GM19438 (cell line): ENCODE measurements at regions not wholly inside any gene's neighbourhood (a gene's known extent, or its start where the extent isn't known, plus 50 kb on each side); places are given as distances from the start of the nearest gene placed in this dataset.
"Not testable (repeated sequence)": the region's sequence is repeated elsewhere in the genome, so short reads cannot be mapped to it uniquely, and the experiment has no call there.

Experiments used
- ATAC-seq: cut with Tn5 transposase; IDR thresholded peaks from one replicate; pipeline ENCODE4 v1.9.1; 2021; ENCODE audit warnings: low read depth; ENCODE audit not compliant: unreplicated experiment

DNA sequence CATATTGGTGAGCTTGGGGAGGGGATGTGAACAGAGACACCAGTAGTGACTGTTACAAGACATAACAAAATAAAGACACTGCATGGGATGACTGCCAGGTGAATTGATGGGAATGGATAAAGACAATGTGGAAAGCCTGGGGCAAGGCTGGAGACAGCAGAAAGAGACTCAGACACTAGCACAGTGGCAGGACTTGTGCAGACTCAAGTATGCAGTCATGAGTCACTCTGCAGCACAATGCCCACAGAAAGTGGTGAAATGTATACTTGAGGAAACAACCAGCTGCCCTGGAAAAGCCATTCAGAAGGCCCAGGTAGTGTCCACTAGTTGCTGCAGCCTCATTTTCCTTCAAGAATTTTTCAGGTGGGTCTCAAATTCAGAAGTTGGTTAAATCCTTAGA, 452.3 kb downstream of the MID1IP1 start:
- ATAC-seq, result no peak

DNA sequence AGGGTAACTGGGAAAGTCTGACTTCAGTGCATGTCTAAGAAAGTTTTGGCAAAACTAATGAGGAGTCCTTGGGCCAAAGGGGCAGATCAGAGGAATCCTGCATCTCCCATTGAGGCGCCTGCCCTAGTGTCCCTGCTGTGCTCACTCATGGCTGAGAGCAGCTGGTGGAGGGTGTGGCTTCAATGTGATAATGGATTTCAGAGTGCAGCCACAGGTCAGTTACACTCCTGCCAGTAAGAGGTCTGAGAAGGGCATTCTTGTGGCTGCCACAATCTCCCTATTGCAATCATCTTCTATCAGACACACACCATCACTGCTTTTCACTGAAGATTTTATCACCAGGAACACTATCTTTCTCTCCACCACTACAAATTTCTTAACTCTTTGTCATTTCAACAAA, 457.1 kb downstream of the MID1IP1 start:
- no peak for ATAC-seq

DNA sequence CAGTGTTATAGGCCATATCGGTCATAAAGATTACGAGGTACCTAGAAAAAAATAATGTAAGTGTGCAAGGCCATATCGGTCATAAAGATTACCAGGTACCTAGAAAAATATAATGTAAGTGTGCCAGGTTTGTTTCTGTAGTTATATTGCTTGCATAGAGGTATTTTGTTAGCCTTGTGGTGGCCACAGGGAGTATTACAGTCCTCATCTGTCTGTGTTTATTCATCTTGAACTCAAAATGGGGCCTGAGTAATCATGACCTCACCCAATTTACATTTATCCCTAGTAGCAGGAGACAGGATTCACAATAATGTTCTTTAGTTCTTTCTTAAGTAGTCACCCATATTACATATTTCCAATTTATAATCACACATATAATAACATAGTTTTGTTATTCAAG, 459.7 kb downstream of the MID1IP1 start:
- ATAC-seq, result no peak

DNA sequence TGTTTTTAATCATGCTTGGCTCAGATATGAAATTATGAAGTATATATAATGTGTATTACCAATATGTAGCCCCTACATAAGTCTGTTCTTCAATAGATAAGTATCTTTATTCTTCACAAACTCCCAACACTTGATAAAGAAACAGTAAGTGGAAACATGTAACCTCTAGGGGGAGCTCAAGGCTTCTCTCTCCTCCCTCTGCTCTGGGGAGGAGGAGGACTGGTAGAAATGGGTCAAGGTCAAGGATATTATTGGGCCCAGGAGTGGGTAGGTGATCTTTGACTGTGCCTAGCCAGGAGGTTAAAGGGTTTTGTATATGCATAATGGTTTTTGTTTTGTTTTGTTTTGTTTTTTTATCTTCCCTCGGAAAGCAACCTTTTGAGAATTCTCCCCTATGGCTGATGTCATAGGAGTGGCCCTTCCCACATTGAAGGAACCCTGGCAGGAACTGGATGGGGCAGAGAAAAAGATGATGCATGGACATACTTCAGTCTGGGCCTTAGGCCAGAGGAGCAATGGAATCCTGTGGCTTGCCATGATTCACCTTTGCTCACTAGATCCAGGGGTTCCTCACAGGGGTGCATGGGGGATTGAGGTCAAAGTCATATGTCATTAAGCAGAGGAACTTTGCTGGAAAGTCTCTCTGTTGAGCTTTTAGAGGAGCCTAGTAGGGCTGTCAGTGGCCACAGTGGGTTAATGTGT, 460.3 kb downstream of the MID1IP1 start:
- no peak for ATAC-seq

DNA sequence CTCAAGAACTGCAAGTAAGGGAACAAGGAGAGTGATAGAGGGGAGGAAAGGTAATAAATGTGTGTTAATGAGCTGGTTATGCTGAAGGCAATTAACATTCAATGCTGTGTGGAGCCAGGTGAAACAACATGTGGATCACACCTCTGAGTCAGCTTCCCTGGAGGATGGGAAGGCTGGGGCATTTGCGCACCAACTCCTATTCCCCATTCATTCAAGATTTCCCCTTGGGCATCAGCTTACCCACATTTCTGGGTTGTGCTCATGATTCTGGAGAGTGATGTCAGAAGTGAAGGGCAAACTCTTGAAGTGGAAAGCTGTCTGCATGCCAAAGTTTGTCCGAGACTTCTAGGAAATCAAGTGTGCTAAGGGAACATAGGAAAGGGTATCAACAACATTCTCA, 461.4 kb downstream of the MID1IP1 start:
- ATAC-seq, result no peak

DNA sequence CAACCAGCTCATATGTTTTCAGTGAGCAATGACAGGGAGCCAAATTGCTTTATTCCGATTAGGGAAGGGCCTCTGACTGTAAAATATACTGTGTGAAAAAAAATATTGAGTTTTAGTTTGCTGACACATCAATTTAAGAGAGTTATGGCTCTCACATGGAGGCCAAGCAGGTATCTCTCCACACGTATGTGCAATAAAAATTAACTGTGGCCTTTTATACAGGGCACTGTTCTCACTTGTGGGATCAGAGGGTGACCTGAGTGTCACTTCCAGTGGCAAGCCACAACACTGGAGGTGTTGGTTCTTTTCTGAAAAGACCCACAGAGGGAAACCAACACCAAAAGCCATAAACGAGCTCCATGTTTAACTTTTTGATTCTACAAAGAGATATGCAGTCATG, 462.8 kb downstream of the MID1IP1 start:
- no peak for ATAC-seq

DNA sequence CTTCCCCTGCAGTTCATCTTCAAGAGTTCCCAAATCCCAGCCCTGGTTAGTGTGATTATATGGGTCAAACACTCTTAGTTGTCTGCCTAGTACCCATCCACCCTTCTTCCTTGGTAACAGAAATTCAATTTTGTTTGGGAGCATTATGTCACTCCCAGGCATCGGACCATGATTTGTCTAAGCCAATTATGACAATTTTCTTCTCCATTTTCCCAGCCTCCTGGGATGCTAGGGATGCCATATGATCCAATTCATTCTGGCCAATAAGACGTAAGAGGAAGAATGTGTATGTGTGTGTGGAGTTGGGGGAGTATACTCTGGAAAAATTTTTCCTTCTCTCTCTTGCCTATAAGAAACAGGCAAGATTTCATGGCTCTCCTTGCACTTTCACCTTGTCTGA, 465.9 kb downstream of the MID1IP1 start:
- no peak for ATAC-seq

DNA sequence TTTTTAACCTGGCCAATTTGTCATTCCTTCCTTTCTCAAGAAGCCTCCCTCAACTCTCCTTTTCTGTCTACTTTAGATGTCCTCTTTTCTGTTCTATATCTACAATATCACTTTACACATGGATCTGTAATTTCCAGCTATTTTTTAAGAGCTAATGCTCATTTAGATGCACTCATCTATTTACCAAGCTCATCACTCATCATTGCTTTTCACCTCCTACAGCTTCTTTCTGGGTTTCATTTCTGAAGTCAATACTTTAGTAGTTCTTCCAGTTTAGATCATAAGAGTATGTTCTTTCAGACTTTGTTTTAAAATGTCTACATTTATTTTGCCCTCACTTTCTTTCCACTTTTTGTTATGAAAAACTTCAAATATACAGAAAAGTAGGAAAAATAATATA, 466.9 kb downstream of the MID1IP1 start:
- no peak for ATAC-seq

DNA sequence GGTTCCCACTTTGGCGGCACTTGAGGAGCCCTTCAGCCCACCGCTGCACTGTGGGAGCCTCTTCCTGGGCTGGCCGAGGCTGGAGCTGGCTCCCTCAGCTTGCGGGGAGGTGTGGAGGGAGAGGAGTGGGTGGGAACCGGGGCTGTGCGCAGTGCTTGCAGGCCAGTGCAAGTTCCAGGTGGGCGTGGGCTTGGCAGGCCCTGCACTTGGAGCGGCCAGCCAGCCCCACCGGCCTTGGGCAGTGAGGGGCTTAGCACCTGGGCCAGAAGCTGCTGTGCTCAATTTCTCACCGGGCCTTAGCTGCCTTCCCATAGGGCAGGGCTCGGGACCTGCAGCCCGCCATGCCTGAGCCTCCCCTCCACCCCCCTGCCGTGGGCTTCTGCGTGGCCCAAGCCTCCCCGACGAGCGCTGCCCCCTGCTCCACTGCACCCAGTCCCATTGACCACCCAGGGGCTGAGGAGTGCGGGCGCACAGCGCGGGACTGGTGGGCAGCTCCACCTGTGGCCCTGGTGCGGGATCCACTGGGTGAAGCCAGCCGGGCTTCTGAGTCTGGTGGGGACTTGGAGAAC, 474.3 kb downstream of the MID1IP1 start:
- no peak for ATAC-seq

DNA sequence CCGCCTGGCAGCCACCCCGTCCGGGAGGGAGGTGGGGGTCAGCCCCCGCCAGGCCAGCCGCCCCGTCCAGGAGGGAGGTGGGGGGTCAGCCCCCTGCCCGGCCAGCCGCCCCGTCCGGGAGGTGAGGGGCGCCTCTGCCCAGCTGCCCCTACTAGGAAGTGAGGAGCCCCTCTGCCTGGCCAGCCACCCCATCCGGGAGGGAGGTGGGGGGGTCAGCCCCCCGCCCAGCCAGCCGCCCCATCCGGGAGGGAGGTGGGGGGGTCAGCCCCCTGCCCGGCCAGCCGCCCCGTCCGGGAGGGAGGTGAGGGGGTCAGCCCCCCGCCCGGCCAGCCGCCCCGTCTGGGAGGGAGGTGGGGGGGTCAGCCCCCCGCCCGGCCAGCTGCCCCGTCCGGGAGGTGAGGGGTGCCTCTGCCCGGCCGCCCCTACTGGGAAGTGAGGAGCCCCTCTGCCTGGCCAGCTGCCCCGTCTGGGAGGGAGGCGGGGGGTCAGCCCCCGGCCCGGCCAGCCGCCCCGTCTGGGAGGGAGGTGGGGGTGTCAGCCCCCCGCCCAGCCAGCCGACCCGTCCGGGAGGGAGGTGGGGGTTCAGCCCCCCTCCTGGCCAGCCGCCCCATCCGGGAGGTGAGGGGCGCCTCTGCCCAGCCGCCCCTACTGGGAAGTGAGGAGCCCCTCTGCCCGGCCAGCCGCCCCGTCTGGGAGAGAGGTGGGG, 476.6 kb downstream of the MID1IP1 start:
- ATAC-seq, result not testable (repeated sequence)

DNA sequence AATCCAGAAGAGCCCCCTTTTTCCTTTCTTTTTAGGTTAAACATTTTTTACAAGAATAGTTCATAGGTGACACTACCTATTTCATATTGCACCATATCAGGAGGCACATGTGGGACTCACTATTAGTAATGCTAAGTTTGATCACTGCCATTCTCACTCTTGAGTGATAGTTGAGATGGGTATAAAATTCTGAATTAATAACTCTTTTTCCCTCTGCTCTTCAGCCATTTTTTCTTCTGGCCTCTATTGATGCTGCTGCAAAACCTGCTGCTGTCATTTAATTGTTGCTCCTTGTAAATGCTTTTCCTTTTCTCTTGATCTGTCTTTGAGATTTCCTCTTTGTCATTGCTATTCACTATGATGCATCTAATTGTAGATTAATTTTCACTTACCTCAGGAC, 482.0 kb downstream of the MID1IP1 start:
- no peak for ATAC-seq

DNA sequence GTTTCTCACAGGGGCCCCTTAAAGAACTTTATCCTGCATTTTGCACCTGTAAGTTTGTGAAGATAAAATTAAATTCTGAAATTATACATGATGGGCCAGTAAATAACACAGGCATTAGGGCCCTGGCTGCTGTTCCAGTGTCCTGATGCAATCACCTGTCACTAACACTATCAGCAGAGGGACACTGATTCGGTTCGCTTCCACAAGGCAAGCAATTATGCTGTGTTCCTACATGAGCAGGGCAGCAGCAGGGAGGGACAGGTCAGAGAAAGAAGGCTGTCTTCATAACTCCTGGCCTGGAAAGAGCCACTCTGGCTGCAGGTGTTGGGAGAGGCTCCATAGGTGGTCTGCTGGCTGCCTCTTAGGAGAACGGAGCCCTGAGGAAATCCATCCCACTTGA, 487.3 kb downstream of the MID1IP1 start:
- ATAC-seq, result no peak

DNA sequence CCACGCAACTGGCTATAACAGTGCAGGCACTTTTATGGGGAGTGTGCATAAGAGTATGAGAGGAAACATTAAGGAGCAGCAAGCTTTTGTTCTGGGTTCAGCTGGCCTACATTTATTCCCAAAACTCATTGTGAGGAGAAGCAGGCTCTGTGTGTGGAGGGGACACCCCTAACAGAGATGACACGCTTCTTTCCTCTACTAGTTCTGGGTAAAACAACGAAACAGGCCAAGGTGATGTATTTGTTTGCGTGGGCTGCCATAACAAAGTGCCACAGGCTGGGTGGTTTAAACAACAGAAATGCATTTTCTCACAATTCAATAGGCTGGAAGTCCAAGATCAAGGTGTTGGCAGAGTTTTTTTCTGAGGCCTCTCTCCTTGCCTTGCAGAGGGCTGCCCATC, 488.6 kb downstream of the MID1IP1 start:
- ATAC-seq, result no peak

DNA sequence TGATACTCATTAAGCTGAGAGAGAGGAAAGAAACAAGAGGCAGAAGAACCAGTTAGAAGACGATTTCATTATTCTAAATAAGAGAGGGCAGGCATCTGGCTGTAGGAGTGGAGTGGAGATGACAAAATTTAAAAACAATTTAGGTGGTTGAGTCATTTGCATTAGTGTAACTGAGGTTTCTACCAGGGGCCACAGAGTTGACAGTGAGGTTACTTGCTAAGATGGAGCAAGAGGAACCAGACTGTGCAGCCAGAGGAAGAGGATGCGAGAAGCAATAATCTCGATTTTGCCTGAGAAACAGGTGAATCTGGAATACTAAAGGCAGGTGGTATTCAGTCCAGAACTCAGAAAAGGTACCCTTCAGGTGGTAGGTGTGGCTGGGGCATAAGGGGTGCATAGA, 491.9 kb downstream of the MID1IP1 start:
- no peak for ATAC-seq

DNA sequence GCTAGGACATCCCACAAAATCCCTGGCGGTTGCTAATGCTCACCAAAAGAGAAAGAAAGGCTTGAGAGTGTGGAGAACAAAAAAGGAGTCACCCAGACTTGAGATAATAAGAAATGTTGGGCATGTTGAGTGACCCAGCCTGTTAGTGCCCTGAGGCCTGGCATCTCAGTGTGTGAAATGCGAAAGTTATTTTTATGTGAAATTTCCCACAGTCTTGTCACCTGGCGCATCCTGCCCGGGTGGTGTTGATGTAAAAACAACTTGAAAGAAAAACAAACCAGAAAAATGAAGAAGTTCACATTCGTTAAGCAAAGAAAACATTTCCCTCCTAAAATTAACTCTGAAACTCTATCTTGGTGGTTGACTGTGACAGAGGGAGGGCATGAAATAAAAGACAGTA, 495.2 kb downstream of the MID1IP1 start:
- ATAC-seq, result no peak

DNA sequence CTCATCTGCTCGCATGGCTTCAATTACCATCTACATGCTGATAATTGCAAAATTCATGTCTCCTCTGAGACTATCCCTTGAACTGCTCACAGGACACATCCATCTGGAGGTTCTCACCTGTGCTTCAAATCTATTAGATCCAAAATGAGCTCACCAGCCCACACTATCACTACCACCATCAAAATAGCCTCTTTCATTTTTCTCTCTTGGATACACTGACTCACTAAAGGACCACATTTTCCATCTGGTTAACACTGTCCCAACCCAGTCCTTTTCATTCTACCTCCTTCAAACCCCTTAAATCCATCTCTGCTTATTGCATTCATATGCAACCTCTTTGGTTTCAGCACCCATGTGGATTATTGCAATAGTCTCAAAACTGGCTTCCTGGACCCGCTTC, 497.6 kb downstream of the MID1IP1 start:
- no peak for ATAC-seq

DNA sequence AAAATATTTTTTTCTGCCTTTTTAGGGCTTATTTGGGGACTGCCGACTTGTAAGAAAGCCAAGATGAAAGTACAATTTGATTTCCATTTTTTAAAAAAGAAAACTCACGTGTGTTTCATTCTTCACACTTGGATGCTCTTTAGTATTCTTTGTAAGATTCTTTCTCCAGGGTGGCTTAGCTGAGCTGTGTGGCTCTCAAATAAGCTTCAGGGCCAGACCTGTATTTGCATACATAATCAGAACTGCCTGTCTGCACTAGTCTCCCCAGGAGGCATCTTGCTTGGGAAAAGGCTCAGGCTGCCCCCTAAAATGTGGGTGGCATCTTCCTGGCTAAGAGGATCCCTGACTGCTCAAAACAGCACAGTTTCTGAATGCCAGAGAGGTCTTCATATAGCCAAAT, 498.4 kb downstream of the MID1IP1 start:
- no peak for ATAC-seq

DNA sequence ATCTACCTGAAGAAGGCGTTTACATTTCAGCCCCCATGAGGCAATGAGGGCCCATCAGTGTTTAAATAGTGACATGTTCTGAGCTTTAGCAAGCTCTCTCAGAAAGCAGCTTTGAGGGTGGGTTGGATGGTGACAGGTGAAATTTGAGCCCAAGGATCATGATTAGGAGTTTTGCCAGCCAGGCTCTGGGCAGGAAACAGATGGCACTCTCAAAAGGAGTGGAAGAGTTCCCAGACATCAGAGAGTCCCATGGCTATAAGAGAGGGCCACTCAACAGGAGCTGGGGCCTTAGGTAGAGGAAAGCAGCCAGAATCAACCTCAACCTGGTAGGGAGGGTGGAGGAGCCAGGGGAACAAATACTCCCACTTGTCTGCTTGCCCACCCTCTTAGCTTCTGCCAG, 499.8 kb downstream of the MID1IP1 start:
- ATAC-seq, result no peak

DNA sequence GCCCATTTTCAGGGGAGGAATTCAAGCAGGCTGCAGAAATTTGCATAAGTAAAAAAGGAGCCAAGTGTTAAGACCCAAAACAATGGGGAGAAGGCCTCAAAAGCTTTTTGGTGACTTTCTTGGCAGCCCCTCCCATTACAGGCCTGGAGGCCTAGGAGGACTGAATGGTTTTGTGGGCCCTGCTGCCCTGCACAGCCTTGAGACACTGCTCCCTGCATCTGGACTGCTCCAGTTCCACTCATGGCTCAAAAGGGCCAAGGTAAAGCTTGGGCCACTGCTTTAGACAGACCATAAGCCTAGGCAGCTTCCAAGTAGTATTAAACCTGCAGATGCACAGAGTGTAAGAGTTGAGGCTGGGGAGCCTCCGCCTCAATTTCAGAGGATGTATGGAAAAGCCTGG, 501.6 kb downstream of the MID1IP1 start:
- ATAC-seq, result no peak

DNA sequence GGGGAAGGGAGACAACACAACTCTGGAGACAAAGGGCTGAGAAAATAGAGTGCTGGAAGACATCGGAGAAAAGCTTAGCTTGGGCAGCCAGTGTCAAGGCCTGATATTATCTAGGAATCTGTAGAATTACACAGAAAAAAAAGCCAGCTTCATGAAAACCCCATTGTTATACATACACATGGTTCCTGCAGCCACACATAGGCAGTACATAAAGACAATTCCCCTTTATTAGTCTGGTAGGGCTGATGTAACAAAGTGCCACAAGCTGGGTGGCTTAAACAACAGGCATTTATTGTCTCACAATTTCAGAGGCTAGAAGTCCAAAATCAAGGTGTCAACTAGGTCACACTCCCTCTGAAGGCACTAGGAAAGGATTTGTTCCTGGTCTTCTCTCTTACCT, 503.5 kb downstream of the MID1IP1 start:
- ATAC-seq, result no peak

DNA sequence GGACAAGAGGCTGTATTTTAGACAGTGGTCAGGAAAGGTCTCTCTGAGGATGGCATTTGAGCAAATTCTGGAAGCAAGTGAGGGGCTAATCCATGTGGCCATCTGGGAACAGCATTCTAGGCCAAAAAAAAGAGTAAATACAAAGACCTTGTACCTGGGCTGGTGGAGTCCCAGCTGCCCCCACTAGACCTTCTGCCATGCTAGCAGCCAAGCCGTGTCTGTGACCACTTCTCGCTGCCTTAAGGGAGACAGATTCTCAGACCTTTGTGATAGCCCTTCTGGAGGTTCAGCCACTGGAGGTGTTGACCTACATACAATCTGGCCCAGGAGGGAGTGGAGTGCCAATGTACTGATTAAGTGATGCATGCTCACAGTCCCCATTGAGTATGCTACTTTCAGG, 506.2 kb downstream of the MID1IP1 start:
- no peak for ATAC-seq

DNA sequence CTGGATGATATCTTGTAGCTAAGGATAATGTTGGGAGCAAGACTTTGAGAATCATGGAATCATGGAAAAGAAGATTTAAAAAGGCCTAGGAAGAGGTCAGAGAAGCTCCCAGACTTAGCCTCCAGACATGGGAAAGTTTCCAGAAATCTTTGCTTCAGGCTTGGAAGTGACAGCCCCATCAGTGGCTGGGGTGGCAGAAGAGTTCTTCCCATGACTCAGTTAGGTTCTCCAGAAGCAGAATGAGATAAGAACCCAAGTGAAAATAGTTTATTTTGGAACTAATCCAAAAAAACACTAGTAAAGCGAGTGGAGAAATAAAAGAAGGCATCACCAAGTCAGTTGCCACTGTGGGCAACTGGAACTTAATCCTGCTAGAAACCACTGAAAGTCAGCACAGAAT, 506.9 kb downstream of the MID1IP1 start:
- no peak for ATAC-seq
